ENCODE measurements at regions not wholly inside any gene's neighbourhood (a gene's known extent, or its start where the extent isn't known, plus 50 kb on each side); places are given as distances from the start of the nearest gene placed in this dataset.

- DNase-seq: no peak
Measured at GRCh38 chr2:158049129-158049855, 52.4 kb upstream of the UPP2 start.

DNA sequence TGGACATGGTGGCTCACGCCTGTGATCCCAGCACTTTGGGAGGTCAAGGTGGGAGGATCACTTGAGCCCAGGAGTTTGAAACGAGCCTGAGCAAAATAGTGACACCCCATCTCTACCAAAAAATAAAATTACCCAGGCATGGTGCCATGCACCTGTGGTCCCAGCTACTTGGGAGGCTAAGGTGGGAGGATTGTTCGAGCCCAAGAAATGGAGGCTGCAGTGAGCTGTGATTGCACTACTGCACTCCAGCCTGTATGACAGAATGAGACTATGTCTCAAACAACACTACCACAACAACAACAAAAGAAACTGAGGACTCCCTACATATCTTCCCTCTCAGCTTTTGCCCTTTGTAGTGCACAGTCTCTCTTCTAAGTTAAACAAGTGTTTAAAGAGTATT is 53.3 kb upstream of the UPP2 start:
- DNase-seq: no peak

- no peak for DNase-seq
Measured at GRCh38 chr2:158047156-158047611, 54.5 kb upstream of the UPP2 start.

DNA sequence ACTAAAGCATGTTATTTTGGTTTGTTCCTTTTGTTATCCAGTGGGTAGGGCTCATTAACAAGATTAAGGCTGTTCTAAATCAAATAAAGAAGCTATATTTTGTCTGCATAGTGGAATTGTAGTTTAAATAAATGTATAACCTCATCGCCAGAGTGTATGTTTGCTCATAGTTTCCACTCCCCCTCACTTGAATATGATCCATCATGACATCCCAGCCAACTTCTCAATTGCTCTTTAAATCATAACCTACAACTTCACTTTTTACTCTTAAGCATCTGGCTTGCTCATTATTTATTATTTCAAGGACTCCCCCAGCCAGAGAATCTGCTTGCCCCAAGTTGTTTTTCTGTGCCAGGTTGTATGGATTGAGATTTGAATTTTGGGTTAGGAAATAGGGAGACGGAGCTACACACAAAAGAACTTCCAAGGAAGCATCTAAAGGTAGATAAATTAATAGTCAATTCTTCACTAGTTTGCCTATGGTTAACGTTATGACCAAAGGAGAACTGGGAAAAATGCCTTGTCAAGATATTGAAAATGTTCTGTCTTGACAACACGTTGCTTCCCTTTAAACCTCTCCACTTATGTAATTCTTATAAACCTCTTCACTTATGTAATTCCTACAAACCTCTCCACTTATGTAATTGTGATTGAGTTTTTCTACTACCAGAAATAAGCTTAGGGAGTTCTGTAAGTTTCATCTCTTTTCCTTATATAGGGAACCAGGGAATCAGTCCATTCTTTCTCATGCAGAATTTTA is 55.4 kb upstream of the UPP2 start:
- DNase-seq: no peak

DNA sequence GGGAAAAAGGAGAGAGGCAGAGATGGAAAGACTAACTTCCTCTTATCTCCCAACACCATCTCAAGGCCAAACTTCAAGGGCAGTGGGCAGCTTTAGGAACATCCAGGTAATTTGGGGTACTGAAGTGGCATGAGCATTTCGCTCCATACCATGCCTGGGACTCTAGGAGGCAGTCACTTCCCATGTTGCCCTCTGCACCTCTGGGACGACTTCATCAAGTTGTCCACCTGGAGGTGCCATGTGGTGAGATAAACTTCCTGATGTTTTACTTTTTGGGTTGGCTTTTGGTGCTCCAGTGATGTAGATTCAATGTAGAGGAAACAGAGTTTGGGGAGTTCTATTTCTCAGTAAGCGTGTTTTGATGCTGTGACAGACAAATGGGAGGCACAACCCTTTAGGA is 56.3 kb upstream of the UPP2 start:
- no peak for DNase-seq

GRCh38 chr2:158043181-158043948 is 58.3 kb upstream of the UPP2 start:
- no peak for DNase-seq

- no peak for DNase-seq
Measured at GRCh38 chr2:158042666-158043065, 59.0 kb upstream of the UPP2 start.

DNA sequence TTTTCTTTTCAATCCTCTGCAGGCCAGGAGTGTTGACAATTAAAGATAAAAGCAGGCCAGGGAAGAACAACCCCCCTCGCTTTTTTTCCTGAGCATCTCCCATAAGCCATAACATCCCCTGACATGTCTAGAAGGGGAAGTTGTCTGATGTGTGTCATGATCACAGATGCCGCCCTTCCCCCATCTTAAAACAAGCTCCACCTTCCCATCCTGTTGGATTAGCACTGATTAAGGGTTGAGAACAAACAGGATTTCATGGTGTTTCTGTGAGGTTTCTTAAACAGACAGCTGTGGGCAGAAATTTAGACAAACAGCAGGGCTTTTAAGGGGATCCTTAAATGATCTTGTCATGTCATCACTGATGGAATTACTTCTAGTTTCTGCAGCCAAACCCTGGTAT is 59.4 kb upstream of the UPP2 start:
- DNase-seq: no peak

- no peak for DNase-seq
Measured at GRCh38 chr2:158041400-158041799, 60.3 kb upstream of the UPP2 start.

- no peak for DNase-seq
Measured at GRCh38 chr2:158038901-158039300, 62.8 kb upstream of the UPP2 start.

DNA sequence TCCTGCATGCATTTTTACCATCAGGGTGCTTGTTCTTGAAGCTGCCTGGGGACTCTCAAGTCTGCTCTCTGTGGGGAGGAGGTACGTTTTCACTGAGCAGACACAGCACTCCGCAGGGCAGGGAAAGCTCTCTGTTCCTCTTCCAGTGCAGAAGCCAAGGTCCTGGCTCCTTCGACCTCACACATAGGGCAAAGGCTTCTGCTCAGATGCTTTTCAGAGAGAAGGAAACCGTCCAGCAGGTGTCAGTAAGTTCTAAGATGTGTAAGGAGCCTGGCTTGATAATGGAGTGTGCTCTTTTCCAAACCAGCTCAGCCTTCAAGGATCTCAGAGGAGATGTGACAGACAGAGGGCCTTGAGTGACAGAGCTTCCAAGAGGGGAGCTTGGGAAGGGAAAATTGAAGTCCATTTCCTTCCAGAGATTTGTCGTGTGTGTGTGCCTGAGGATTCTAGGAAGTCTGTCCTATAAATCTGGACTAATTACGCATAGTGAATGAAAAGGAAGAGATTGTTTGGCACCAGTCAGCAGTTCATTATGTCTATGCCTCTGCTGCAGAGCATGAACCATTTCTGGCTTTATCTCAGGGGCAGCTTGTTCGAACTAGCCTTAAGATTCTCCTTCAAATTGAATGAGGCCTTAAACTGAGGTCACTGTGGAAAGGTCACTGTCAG is 67.3 kb upstream of the UPP2 start:
- peak; percentile 61 for DNase-seq

GRCh38 chr2:158031371-158031770 is 70.3 kb upstream of the UPP2 start:
- DNase-seq: no peak

- no peak for DNase-seq
Measured at GRCh38 chr2:158025255-158025996, 76.2 kb upstream of the UPP2 start.

GRCh38 chr2:158024288-158024898 is 77.3 kb upstream of the UPP2 start:
- peak; percentile 20 for DNase-seq

DNA sequence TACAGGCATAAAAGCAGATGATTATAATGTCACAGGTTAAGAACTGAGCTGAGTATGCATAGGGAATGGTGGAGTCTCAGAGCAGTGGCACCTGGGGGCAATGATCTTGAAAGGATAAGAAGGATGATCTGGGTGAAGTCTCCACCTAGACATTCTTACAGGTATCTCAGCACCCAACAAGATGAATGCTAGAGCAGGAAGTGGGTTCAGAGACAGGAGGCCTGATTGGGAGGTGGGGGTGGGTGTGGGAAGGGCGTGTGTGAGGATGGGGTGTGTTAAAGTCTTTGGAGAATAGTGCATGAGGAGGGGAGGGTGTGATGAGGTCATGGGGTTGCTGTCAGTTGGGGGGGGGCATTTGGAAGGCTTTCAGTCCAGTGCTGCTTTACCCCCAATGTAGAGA is 78.8 kb upstream of the UPP2 start:
- DNase-seq: no peak

GRCh38 chr2:158021226-158021625 is 80.5 kb upstream of the UPP2 start:
- no peak for DNase-seq

DNA sequence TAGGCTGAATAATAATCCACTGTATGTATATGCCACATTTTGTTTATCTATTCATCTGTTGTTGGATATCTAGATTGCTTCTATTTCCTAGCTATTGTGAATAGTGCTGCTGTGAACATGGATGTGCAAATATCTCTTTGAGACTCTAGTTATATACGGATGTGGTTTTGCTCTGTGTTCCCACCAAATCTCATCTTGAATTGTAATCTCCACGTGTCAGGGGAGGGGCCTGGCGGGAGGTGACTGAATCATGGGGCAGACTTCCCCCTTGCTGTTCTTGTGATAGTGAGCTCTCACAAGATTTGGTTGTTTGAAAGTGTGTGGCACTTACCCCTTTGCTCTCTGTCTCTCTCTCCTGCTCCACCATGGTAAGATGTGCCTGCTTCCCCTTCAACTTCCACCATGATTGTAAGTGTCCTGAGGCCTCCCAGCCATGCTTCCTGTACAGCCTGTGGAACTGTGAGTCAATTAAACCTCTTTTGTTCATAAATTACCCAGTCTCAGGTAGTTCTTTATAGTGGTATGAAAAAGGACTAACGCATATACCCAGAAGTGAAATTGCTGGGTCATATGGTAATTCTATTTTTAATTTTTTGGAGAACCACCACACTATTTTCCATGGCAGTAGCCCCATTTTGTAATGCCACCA is 86.1 kb upstream of the UPP2 start:
- no peak for DNase-seq

- no peak for DNase-seq
Measured at GRCh38 chr2:158013891-158014290, 87.8 kb upstream of the UPP2 start.

DNA sequence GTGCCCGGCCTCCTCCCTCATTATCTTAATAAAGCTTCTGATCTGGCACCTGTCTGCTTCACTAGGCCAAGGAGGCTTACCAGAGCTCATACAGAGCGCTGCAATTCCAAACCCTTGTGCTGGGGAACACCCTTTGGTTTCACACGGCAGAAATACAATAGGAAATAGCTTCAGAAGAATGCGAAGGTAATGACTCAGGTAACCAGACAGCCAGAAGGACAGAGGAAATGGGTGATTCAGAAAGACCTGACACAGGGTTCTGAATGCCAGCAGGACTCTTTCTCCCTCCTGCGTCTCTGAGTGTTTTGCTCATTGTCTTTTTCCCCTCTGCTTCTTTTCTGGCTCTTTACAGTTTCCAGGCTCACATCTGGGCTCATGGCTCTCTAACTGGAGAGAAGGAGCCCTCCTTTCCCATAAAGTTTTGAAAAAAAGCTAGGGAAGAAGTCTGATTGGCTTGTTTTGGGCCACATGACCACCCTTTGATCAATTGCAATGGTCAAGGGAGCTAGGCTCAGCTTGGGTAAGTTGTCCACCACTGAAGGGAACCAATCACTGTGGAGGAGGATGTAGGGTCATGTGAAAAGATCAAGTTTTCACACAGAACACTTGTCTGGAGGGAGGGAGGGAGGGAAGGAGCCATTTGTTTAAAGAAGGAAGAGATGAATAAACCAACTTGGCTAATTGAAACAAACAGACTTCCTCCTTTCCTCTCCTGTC is 90.5 kb upstream of the UPP2 start:
- no peak for DNase-seq

GRCh38 chr2:158009399-158009798 is 92.3 kb upstream of the UPP2 start:
- DNase-seq: no peak

Measured in GDM1 (cell line).